Sigmoid colon (tissue), 4 donors: ENCODE measurements at regions not wholly inside any gene's neighbourhood (a gene's known extent, or its start where the extent isn't known, plus 50 kb on each side); places are given as distances from the start of the nearest gene placed in this dataset.

Experiments used
- EP300 ChIP-seq, 4 donors: sonication (generic); formaldehyde crosslinking; IDR thresholded peaks; one replicate each; pipeline ENCODE4 v1.6.1; 2017; ENCODE audit warnings: antibody characterized with exemption in 4 of 4
- POLR2AphosphoS5 ChIP-seq, 4 donors: sonication (generic); formaldehyde crosslinking; IDR thresholded peaks; one replicate each; pipeline ENCODE4 v1.6.1; 2017; ENCODE audit warnings: antibody characterized with exemption in 4 of 4

DNA sequence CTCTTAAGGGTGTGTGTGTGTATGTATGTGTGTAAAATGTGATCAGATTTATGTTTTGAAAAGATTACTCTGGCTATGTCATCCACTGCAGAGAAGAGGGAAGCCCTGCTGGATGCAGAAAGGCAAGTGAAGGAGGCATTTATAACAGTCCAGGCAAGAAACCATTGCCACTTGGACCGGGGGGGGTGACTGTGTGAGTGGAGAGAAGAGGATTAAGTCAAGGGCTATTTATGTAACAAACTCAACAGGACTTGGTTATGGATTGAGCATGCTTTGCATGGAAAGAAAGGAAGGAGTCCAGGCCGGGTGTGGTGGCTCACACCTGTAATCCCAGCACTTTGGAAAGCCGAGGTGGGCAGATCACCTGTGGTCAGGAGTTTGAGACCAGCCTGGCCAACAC is 143.0 kb downstream of the URB2 start:
- TF ChIP-seq EP300 (IDR thresholded peaks at IDR 0.05), result no peak
- TF ChIP-seq POLR2AphosphoS5 (IDR thresholded peaks at IDR 0.05), result no peak
